Esophagus squamous epithelium (tissue), 4 donors: ENCODE measurements at regions not wholly inside any gene's neighbourhood (a gene's known extent, or its start where the extent isn't known, plus 50 kb on each side); places are given as distances from the start of the nearest gene placed in this dataset.

Source experiments
- POLR2A ChIP-seq, 4 donors: fragments of 450-650 bp; IDR thresholded peaks; one replicate each; pipeline ENCODE4 v1.6.1; 2017; ENCODE audit warnings: antibody characterized with exemption in 4 of 4, mild to moderate bottlenecking in 4 of 4, moderate library complexity in 3 of 4
- TF ChIP-seq, protein P1 (sequence below), 6 experiments: fragments of 450-650 bp in 4 of 6; fragments of 200-600 bp in 2 of 6; sonication (generic) in 2 of 6; IDR thresholded peaks; one replicate each; pipeline ENCODE4 v1.5.1; 2016 to 2019; ENCODE audit warnings: antibody characterized with exemption in 6 of 6, mild to moderate bottlenecking in 4 of 6, moderate library complexity in 4 of 6

GRCh38 chr13:44302233-44302632, 71.4 kb upstream of the SERP2 start:
- TF ChIP-seq, protein P1, sequence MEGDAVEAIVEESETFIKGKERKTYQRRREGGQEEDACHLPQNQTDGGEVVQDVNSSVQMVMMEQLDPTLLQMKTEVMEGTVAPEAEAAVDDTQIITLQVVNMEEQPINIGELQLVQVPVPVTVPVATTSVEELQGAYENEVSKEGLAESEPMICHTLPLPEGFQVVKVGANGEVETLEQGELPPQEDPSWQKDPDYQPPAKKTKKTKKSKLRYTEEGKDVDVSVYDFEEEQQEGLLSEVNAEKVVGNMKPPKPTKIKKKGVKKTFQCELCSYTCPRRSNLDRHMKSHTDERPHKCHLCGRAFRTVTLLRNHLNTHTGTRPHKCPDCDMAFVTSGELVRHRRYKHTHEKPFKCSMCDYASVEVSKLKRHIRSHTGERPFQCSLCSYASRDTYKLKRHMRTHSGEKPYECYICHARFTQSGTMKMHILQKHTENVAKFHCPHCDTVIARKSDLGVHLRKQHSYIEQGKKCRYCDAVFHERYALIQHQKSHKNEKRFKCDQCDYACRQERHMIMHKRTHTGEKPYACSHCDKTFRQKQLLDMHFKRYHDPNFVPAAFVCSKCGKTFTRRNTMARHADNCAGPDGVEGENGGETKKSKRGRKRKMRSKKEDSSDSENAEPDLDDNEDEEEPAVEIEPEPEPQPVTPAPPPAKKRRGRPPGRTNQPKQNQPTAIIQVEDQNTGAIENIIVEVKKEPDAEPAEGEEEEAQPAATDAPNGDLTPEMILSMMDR (IDR thresholded peaks at IDR 0.05), result no peak
- TF ChIP-seq POLR2A (IDR thresholded peaks at IDR 0.05), result no peak
